LNCAP (cell line): ENCODE measurements at regions not wholly inside any gene's neighbourhood (a gene's known extent, or its start where the extent isn't known, plus 50 kb on each side); places are given as distances from the start of the nearest gene placed in this dataset.
A peak's percentile ranks its signal among the peaks of the same experiment; 100 is the strongest.

Experiments used
- CTCF ChIP-seq: fragments of 450-650 bp; IDR thresholded peaks from 2 replicates; pipeline ENCODE4 v1.5.1; 2017; ENCODE audit warnings: mild to moderate bottlenecking

DNA sequence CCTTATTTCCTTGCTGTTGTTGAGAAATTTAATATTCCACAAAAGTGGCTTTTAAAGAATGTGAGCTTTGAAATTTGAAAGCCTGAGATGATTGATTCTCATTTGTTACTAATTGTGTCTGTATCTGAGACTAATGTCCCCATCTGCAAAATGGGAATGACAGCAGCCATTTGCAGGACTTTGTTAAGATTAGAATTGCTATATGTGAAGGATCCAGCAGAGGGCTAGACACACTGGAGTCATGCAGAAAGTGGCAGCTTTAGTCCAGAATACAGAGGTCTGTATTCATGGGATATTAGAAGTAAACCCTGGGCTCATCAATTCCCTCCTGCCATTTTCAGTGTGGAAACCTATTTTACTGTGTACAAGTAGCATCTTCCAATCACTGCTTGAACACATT lies 296.5 kb upstream of the GYPC start:
- peak; percentile 44; the same call in 1 of the 2 replicates for TF ChIP-seq CTCF

GRCh38 chr2:126367361-126367760 lies 288.6 kb upstream of the GYPC start:
- TF ChIP-seq CTCF = no peak

DNA sequence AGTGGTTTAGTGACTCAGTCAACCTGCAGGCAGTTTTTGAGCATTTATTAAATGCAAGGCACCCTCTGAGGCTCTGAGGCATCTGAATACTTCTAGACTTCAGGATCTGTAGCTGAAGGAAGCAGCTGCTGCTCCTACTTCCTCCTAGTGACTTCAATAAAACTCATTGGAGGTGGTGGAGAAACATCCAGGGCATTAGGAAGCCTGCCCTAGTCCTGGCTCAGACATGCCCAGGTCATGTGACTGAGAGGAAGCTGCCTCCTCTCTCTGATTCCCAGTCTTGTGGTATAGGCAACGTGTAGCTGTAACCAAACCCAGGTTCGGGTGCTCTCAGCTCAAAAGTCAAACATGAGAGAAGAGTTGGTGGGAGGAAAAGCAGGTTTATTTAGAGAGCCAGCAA lies 287.2 kb upstream of the GYPC start:
- TF ChIP-seq CTCF = no peak

- TF ChIP-seq CTCF = no peak
Observed at GRCh38 chr2:126370201-126370600, 285.8 kb upstream of the GYPC start.

GRCh38 chr2:126372406-126372805 lies 283.6 kb upstream of the GYPC start:
- TF ChIP-seq CTCF = no peak

- no peak for TF ChIP-seq CTCF
Observed at GRCh38 chr2:126378176-126378575, 277.8 kb upstream of the GYPC start.

DNA sequence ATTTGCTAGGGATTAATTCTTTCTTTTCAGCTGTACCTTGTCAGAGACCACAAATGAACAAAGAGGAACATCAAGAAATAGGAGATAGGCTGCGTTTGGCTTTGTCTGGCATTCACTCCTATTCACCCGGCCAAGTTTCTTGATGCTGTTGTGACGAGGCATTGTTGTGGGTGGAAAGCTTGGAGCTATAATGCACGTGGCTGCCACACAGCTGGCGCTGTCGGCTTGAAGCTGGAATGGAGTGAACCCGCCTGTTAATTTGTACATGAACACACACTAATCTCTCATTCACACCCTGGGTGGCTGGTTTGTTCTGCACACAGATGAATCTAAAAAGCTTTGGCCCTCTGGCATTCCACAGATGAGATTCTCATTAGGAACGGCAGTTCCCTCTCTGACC lies 274.9 kb upstream of the GYPC start:
- no peak for TF ChIP-seq CTCF

GRCh38 chr2:126382998-126383397 lies 273.0 kb upstream of the GYPC start:
- no peak for TF ChIP-seq CTCF
